CD4-positive, alpha-beta T cell treated with Interleukin-17A for 4 hours (primary cell): ENCODE measurements at regions not wholly inside any gene's neighbourhood (a gene's known extent, or its start where the extent isn't known, plus 50 kb on each side); places are given as distances from the start of the nearest gene placed in this dataset.
"Not testable (repeated sequence)": the region's sequence is repeated elsewhere in the genome, so short reads cannot be mapped to it uniquely, and the experiment has no call there.

ENCODE experiments used
- DNase-seq: peaks from one replicate; pipeline ENCODE4 v3.0.0-alpha.2; 2020; ENCODE audit warnings: mixed read lengths

DNA sequence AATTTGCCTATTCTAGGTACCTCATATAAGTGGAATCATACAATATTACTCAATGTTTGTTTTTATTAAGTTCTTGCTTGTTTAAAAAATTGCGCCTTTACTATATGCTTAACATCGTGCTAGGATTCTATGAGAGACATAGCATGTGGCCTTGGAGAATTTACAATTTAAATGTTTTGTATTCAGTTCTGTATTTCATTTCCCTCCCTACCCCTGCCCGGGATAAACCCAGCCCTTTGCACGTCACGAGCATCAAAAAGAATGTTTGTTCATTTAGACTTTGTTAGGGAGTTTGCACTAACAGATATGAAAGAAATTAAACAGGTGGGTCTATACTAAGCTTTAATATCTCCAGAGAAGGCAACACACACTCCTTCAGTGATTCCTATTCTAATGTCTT, 75.7 kb downstream of the C18orf54 start:
- no peak for DNase-seq

DNA sequence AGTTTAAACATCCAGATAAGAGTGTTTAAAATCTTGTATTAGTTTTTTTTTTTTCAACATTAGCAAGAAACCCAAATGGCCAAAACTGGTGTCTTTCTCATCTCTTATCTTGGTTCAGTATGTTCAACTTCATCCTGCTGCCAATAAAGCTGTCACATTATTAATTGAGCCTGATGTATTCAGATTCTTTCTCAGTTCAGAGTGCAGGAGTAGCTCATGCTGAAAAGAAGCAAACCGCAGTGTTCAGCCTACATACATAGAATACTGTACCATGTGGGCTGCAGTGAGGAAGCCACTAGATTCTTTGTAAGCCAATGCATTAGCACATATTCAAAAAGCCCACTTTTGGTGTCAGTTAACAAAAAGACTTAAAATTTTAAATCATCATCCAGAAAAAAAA, 76.2 kb downstream of the C18orf54 start:
- no peak for DNase-seq

- DNase-seq, result no peak
Measured at GRCh38 chr18:54434453-54434852, 76.7 kb downstream of the C18orf54 start.

GRCh38 chr18:54436501-54436900, 78.8 kb downstream of the C18orf54 start:
- DNase-seq, result no peak

DNA sequence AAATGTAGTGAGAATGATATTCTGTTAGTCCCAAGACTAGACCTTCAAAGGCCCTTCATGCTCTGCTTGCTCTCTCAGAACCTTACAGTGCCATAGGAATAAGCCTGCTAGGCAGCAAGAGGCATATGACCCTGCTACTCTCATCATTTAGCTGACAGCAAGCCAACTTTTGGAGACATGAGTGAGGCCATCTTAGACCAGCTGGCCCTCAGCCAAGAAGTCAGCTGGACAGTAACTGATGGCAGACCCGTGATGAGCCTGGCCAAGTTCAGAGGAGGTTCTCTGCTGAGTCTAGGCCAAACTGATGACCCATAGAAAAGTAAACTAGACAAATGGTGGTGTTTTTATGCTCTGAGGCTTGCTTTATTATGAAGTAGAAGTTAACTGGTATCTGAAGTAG, 82.6 kb downstream of the C18orf54 start:
- no peak for DNase-seq

DNA sequence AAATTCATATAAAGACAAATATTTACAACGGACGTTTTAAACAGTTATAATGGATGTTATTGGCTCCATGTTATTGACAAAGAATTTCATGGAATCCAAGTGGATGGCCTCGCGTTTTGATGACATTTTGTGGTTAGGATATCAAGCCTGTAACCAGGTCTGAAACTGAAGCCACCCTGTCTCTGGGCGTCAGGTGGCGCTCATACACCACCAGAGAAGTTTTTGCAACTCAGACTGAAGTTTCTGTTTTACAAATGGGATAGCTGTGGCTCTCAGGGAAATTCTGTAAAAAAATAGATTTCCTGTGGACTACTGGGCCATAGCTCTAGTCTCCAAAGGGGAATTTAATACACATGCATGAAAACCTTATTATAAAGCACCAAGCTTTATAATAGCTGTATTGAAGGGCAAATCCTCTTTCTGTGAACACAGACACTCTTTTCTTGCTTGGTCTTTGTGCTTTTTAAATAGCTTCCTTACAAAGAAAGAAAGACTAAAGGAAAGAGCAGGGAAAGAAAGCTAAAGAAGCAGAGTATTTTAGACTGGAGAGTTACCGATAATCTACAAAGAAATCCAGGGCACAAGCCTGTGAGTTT, 86.7 kb downstream of the C18orf54 start:
- peak; percentile 10 for DNase-seq

GRCh38 chr18:54453996-54454395, 96.3 kb downstream of the C18orf54 start:
- no peak for DNase-seq

GRCh38 chr18:54465502-54465901, 107.8 kb downstream of the C18orf54 start:
- no peak for DNase-seq

DNA sequence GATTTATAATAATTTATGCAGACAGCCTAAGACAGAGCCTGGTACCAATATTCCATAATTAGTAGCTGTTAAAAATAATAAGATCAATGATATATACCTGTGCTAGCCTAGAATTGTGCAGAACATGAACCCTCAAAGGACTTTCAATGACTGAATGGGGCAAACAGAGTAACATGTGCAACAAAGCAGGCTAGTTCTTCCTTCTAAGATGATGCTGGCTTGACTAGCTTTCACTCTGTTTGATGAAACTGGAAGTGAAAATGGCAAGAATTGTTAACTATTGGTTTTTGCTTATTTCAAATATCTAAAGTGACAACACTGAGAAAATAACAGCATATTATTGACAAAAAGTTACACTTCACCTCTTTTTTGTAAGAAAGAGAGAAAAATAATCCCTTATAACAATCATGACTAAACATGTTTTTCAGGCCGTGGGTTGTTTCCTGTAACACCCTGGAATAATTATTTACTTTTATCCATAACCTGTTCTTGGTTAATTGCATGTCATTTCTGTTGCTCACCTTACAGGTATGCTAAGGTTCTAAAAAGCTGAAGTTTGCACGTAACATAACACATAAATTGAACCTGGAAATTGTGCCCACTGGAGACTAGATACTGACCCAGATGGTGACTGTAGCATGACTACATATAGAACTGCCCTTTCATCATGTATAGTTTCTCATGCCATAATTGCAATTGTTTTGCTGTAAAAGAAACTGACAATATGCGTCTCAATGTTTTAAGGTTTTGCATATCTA, 108.7 kb downstream of the C18orf54 start:
- no peak for DNase-seq

DNA sequence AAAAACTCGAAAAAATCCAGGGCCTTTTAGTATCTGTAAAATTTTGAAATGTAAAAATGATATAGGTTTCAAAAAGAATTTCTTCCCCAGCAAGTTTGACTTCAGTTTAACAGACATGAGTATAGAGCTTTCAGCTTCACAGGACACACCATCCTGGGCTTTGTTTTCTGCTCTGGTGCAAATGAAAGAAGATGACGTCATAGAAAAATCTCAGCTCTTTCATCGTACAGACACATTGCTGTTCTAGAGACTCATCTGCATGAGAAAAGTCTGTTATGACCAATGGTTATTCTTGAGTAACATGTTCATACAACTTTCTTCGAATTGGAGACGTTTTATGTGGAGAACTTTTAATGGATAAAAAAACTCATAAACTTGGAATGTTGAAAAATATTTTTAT, 111.7 kb upstream of the DYNAP start:
- no peak for DNase-seq

- no peak for DNase-seq
Measured at GRCh38 chr18:54480616-54481015, 110.4 kb upstream of the DYNAP start.

DNA sequence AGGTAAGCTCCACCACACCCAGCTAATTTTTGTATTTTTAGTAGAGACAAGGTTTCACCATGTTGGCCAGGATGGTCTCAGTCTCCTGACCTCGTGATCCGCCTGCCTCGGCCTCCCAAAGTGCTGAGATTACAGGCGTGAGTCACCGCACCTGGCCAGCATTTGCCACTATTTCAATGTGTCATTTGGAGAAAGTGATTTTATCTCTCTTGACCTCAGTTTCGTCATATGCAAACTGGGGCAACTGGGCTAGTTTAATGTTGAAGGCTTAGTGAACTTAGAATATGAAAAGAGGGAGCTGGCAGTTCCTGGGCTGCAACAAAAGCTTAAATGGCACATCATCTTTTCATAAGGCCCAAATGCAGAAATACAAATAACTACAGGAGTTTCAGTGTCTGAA, 88.6 kb upstream of the DYNAP start:
- DNase-seq, result not testable (repeated sequence)

GRCh38 chr18:54503131-54503894, 87.7 kb upstream of the DYNAP start:
- no peak for DNase-seq

DNA sequence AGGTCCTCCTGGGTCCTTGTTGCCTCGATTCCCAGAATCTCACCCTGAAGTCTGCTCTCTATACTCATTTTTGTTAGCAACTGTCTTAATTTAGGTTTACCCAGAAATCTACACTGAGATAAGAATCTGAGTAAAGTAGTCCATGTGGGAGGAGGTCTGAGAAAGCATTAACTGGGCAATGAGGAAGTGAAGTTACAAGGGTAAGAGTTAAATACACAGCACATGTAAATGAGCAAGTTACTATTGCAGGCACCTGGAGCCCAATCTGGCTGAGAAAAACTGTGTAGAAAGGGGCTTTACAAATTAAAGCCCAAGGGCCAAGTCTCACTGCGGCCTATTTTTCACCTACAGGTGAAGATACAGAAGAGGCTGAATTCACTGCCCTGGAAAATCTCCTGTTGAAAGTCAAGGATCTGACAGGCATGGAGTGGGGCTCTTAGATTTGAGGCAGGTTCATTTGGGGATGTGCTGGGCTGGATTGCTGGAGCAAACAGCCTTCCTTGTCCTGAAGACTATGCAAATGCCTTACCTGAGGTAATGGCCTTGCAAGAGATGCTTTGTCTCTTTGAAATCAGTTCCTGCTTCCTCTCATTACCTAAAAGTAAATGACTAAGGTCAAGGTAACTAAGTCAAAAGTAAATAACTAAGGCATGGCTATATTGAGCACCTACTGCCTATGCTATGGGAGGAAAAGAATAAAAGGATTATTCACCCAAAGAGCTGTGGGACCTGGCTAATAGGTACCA, 84.4 kb upstream of the DYNAP start:
- DNase-seq, result no peak

DNA sequence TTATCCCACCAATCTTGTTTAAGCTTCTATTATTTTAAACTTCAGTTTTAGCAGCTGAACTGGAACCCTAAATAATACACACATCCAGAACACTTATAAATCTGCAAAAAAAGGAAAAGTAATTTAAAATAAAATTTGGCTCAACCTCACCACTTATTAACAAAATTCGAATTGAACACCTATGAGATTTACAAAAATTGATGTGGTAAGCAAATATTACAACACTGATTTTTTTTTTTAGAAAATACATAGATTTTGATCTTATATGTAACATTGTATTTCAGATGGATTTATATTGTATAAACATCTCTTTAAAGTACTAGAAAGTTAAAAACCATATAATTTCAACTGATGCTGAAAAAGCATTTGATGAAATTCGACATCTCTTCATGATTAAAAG, 81.3 kb upstream of the DYNAP start:
- DNase-seq, result no peak

DNA sequence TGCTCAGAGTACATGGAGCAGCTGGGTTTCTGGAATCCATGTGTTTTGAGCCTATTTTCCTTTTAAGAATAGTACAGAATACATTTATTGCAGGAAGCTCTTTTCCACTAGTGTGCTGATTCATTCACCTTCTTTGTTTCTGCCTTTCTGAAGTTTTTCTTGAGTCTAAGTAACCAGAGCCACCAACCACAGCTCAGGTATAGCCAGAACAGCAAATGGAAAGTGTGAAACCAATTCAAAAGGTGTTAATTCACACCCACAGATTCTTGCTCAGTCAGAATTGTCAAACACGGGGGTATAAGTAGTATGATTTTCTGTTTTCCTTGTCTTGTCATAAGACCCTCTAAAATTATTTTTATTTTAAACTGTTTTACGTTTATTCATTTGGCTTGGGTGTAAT, 75.9 kb upstream of the DYNAP start:
- no peak for DNase-seq

DNA sequence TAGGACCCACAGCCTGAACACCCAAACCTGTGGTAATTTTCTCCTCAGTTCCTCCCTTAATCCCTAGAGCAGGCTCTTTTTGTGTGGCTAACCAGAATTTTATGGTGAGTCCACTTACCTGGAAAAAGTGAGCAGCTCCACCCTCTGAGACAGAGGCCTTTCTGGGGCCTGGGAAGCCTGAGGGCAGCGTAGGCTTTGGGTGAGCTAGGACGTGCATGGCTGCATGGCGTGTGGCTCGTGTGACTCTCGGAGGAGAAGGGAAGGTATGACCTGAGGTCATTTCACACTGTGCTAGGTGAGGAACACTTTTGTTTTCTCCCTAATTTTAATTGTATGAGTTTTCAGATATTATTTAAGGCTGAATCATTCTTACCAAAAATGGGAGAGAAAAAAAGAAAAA, 73.5 kb upstream of the DYNAP start:
- DNase-seq, result no peak

GRCh38 chr18:54521846-54522245, 69.2 kb upstream of the DYNAP start:
- no peak for DNase-seq

GRCh38 chr18:54528942-54529376, 62.1 kb upstream of the DYNAP start:
- DNase-seq, result no peak

DNA sequence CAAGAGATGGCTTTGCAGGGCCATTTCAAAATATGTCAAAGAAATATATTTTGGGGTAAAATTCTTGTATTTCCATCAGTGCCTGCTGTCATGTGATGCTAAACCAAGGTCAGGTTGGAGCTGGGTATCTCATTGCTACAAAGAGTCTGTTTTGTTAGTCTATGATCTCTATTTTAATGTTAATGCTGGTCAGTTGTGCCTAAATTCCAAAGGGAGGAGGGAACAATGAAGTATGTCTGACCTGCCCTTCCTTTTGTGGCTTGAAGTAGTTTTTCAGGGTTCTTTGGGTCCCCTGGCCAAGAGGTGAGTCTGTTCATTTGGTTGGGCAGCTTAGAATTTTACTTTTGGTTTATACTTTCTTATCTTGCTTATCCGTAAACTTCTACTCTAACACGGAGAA, 61.6 kb upstream of the DYNAP start:
- no peak for DNase-seq

- DNase-seq, result no peak
Measured at GRCh38 chr18:54530285-54530684, 60.8 kb upstream of the DYNAP start.

DNA sequence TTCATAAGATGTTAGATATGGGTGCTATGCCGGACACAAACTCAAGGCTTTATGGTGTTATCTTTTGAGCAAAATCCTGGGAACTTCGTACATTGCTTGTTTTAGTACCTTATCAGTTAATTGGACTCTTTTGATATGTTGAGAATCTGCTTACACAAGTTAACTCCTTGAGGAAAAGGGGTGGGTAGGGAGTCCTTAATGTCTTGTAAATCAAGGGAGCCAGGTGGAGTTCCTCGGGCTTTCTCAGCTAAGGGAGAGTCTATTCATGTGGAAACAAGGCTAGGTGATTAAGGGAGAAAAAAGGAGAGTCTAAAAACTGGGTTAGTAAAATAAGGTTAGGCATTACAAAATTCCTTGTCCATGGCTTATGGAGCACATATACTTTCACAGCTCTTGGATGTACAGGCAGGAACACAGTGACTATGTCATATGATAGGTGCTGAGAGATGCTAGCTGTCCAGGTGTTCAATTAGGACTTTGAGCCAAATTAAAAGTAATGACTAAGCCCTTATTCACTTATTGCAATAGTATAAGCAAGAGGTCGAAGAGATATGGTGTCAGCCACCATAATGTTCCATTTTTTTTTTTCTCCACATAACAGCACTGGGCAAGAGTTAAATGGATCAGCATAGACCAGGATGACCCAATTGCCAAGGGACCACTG, 59.5 kb upstream of the DYNAP start:
- DNase-seq, result no peak

DNA sequence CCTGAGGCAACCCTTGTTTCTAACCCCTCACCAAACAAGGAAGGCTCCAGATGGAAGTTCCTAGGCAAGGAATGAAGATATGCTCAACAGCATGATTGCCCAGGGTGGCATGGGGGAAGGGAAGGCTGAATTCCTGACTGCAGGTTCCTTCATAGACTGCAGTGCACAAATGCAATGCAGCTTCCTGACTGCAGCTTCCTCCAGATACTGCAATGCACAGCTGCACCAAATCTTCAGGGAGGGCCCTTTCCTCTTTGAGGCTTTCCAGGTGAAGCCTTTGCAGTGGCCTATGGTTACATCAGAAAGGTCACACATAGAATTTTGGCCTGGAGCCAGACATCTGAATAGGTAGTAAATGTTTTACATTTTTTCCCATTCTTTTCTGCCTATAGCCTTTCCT, 58.8 kb upstream of the DYNAP start:
- DNase-seq, result no peak
